ENCODE measurements at regions not wholly inside any gene's neighbourhood (a gene's known extent, or its start where the extent isn't known, plus 50 kb on each side); places are given as distances from the start of the nearest gene placed in this dataset.
A peak's percentile ranks its signal among the peaks of the same experiment; 100 is the strongest.

DNA sequence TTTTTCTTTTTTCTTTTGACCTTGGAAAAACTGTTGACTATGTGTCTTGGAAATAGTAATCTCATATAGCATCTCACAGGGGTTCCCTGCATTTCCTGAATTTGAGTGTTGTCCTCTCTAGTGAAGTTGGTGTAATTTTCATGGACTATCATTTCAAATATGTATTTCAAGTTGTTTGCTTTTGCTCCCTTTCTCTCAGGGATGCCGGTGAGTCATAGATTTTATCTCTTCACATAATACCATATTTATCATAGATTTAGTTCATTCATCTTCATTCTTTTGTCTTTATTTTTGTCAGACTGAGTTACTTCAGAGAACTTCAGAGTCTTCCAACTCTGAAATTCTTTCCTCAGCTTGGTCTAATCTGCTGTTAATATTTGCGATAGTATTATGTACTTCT lies 1320.6 kb downstream of the LRFN5 start:
- H3K4me3 ChIP-seq (replicated peaks in 1 of 2; ENCODE audit: low read depth in 2 of 2, low read length in 2 of 2), result no peak overlapping the region
- no peak for DNase-seq (ENCODE audit: low read depth in 2 of 2)
- TF ChIP-seq, protein P1, sequence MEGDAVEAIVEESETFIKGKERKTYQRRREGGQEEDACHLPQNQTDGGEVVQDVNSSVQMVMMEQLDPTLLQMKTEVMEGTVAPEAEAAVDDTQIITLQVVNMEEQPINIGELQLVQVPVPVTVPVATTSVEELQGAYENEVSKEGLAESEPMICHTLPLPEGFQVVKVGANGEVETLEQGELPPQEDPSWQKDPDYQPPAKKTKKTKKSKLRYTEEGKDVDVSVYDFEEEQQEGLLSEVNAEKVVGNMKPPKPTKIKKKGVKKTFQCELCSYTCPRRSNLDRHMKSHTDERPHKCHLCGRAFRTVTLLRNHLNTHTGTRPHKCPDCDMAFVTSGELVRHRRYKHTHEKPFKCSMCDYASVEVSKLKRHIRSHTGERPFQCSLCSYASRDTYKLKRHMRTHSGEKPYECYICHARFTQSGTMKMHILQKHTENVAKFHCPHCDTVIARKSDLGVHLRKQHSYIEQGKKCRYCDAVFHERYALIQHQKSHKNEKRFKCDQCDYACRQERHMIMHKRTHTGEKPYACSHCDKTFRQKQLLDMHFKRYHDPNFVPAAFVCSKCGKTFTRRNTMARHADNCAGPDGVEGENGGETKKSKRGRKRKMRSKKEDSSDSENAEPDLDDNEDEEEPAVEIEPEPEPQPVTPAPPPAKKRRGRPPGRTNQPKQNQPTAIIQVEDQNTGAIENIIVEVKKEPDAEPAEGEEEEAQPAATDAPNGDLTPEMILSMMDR (IDR thresholded peaks at IDR 0.05; ENCODE audit: low read depth, low read length), result no peak

DNA sequence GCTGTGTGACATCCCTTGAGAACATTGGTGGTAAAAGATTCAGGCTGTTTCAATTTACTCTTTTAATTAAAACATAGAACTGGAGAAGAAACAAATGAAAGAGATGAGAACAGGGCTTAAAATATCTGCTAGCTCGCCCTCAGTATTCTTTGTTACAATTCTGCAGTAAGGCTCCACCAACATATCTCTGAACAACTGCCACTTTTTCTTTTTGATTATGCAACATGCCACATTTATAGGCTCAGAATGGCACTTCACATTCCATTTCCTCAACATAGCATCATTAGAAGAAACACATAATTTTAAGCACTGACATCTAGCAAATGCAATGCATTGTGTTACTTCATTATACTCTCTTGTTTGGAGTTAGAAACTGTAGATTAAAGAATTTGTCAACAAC lies 1315.2 kb downstream of the LRFN5 start:
- TF ChIP-seq, protein P1 (IDR thresholded peaks at IDR 0.05; ENCODE audit: low read depth, low read length), result no peak
- DNase-seq (ENCODE audit: low read depth in 2 of 2), result no peak
- no peak overlapping the region for H3K4me3 ChIP-seq (replicated peaks in 1 of 2; ENCODE audit: low read depth in 2 of 2, low read length in 2 of 2)

DNA sequence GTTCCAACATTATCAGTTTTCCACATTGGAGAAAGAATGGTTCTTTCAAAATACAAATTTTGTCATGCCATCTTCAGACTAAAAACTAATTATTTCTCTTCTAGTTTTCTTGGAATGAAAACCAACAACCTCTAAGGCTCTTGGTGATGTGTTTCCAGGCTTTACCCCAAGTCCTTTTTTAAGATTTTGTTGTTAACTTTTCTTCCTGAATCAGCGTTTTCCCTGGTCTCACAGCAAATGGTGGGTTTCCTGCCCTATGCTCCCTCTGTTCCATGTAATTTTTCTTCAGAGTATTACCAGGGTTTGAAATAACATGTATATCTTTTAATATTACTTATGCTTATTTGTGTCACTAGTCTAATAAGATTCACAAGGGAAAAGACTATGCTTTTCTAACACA lies 1311.9 kb downstream of the LRFN5 start:
- no peak for DNase-seq (ENCODE audit: low read depth in 2 of 2)
- TF ChIP-seq, protein P1 (IDR thresholded peaks at IDR 0.05; ENCODE audit: low read depth, low read length), result no peak
- H3K4me3 ChIP-seq (replicated peaks in 1 of 2; ENCODE audit: low read depth in 2 of 2, low read length in 2 of 2), result no peak overlapping the region

DNA sequence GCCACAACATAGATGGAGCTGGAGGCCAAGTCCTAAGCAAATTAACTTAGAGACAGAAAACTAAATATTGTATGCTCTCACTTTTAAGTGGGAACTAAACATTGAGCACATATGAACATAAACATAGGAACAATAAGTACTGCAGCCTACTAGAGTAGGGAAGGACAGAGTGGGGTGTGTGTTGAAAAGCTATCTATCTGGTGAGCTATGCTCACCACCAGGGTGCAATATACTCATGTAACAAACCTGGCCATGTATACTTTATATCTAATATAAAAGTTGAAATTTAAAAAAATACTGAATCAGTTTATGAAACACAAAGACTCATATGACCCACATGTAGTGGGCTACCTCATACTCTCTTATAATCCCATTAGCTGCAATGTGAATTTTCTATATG lies 1305.0 kb downstream of the LRFN5 start:
- TF ChIP-seq, protein P1 (IDR thresholded peaks at IDR 0.05; ENCODE audit: low read depth, low read length), result no peak
- DNase-seq (ENCODE audit: low read depth in 2 of 2), result peak in 1 of 2 donors; percentile 1
- no peak overlapping the region for H3K4me3 ChIP-seq (replicated peaks in 1 of 2; ENCODE audit: low read depth in 2 of 2, low read length in 2 of 2)

DNA sequence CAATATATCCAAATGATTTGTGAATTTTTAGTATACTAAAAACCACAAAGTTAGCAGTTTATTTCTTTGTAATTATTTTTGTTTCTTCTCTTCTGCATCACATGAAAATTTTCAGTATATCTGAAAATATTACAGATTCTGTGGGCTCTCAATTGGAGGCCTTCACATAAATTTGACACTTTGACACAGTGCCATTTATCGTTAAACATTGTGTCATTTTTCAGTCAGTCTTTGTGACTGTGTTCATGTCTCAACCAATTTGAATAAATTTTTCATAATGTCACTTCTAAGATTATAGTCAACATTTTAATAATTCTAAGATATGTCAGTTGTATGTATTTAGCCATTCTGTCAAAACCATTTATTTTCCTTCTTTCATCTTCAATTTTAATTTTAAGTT lies 1303.0 kb downstream of the LRFN5 start:
- DNase-seq (ENCODE audit: low read depth in 2 of 2), result no peak
- TF ChIP-seq, protein P1 (IDR thresholded peaks at IDR 0.05; ENCODE audit: low read depth, low read length), result no peak

DNA sequence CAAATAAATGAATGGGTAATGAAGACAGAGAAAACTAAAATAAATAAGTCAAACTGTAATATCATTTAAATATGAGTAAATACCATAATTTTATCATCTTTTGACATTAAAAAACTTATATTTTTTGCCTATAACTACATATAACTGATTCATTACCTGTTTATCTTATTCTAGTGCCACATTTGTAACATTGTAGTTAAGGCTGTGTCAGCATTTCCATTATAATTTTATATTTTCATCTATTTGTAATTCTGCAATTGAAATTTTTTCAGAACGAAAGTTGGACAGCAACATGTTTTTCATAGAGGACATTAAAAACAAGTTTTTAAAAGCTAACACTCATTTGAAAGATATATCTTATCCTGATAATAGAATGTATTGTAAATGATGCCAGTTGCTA lies 1286.5 kb downstream of the LRFN5 start:
- TF ChIP-seq, protein P1 (IDR thresholded peaks at IDR 0.05; ENCODE audit: low read depth, low read length), result no peak
- no peak for DNase-seq (ENCODE audit: low read depth in 2 of 2)
- no peak overlapping the region for H3K4me3 ChIP-seq (replicated peaks in 1 of 2; ENCODE audit: low read depth in 2 of 2, low read length in 2 of 2)

More for the DNA sequence above, 1303.0 kb downstream of the LRFN5 start:
- no peak overlapping the region for H3K4me3 ChIP-seq (replicated peaks in 1 of 2; ENCODE audit: low read depth in 2 of 2, low read length in 2 of 2)

DNA sequence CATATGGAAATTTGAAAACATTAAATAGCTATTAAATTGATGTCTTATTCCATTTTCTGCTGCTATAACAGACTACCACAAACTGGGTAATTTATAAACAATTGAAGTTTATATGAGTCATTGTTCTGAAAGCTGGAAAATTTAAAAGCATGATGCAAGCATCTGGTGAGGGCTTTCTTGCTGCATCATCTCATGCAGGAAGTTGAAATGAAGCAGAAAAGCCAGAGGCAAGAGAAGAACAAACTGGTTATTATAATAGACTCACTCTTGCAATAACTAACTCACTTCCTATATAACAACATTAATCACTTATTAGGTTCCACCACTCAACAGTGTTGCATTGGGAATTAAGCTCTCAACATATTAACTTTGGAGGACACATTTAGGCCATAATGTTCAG lies 1277.4 kb downstream of the LRFN5 start:
- TF ChIP-seq, protein P1 (IDR thresholded peaks at IDR 0.05; ENCODE audit: low read depth, low read length), result no peak
- DNase-seq (ENCODE audit: low read depth in 2 of 2), result peak; percentile 76 to 84
- no peak overlapping the region for H3K4me3 ChIP-seq (replicated peaks in 1 of 2; ENCODE audit: low read depth in 2 of 2, low read length in 2 of 2)
